ENCODE measurements at regions not wholly inside any gene's neighbourhood (a gene's known extent, or its start where the extent isn't known, plus 50 kb on each side); places are given as distances from the start of the nearest gene placed in this dataset.

- TF ChIP-seq CTCF (IDR thresholded peaks at IDR 0.05; ENCODE audit: low read depth, low read length, missing control alignments), result no peak
- no peak for DNase-seq (ENCODE audit: low read depth)
- in situ Hi-C loops (cut with HindIII; ENCODE audit: low sequenced_read_pairs), result no loop called here
- H3K4me3 ChIP-seq (ENCODE audit: low read depth, low read length), result no peak overlapping the region
These were observed 251.7 kb upstream of the MAD2L1 start for GRCh38 chr4:120318196-120318846.

- no peak for DNase-seq (ENCODE audit: low read depth)
- H3K4me3 ChIP-seq (ENCODE audit: low read depth, low read length), result no peak overlapping the region
- in situ Hi-C loops (cut with HindIII; ENCODE audit: low sequenced_read_pairs), result no loop called here
- TF ChIP-seq CTCF (IDR thresholded peaks at IDR 0.05; ENCODE audit: low read depth, low read length, missing control alignments), result no peak
These were observed 251.1 kb upstream of the MAD2L1 start for GRCh38 chr4:120317713-120318112.

- in situ Hi-C loops (cut with HindIII; ENCODE audit: low sequenced_read_pairs), result no loop called here
- no peak overlapping the region for H3K4me3 ChIP-seq (ENCODE audit: low read depth, low read length)
- DNase-seq (ENCODE audit: low read depth), result no peak
- TF ChIP-seq CTCF (IDR thresholded peaks at IDR 0.05; ENCODE audit: low read depth, low read length, missing control alignments), result no peak
These were observed 249.8 kb upstream of the MAD2L1 start for GRCh38 chr4:120316416-120316815.

GRCh38 chr4:120314969-120315368, 248.3 kb upstream of the MAD2L1 start:
- DNase-seq (ENCODE audit: low read depth), result no peak
- no peak for TF ChIP-seq CTCF (IDR thresholded peaks at IDR 0.05; ENCODE audit: low read depth, low read length, missing control alignments)
- in situ Hi-C loops (cut with HindIII; ENCODE audit: low sequenced_read_pairs), result no loop called here

GRCh38 chr4:120304801-120305200, 238.2 kb upstream of the MAD2L1 start:
- in situ Hi-C loops (cut with HindIII; ENCODE audit: low sequenced_read_pairs), result no loop called here
- DNase-seq (ENCODE audit: low read depth), result no peak
- H3K4me3 ChIP-seq (ENCODE audit: low read depth, low read length), result no peak overlapping the region
- TF ChIP-seq CTCF (IDR thresholded peaks at IDR 0.05; ENCODE audit: low read depth, low read length, missing control alignments), result no peak

More at GRCh38 chr4:120314969-120315368, 248.3 kb upstream of the MAD2L1 start:
- H3K4me3 ChIP-seq (ENCODE audit: low read depth, low read length), result no peak overlapping the region

- in situ Hi-C loops (cut with HindIII; ENCODE audit: low sequenced_read_pairs), result no loop called here
- H3K4me3 ChIP-seq (ENCODE audit: low read depth, low read length), result no peak overlapping the region
- DNase-seq (ENCODE audit: low read depth), result no peak
- no peak for TF ChIP-seq CTCF (IDR thresholded peaks at IDR 0.05; ENCODE audit: low read depth, low read length, missing control alignments)
These were observed 233.0 kb upstream of the MAD2L1 start for GRCh38 chr4:120299631-120300030.

Measured in astrocyte of the cerebellum (primary cell).